ENCODE measurements at regions not wholly inside any gene's neighbourhood (a gene's known extent, or its start where the extent isn't known, plus 50 kb on each side); places are given as distances from the start of the nearest gene placed in this dataset.

GRCh38 chr14:94935706-94936300, 165.9 kb upstream of the GSC start:
- Histone ChIP-seq H3K36me3 (no peaks in the 10 kb centered on the region), H3K27me3 (peaks cover 0 to 8% of the 10 kb centered on the region in 2 donors), H3K4me1 (no peaks in the 10 kb centered on the region), H3K4me3 (no peak overlapping the region), H3K27ac (no peak overlapping the region), H3K9me3 (no peaks in the 10 kb centered on the region)
- ATAC-seq: no peak
- intact Hi-C loops (cut with DNase I): no loop called here
- TF ChIP-seq CTCF (IDR thresholded peaks at IDR 0.05): no peak
- peak in 1 of 4 donors; percentile 52 for DNase-seq

GRCh38 chr14:94934276-94934810, 164.4 kb upstream of the GSC start:
- Histone ChIP-seq H3K27me3 (peaks cover 0 to 8% of the 10 kb centered on the region in 2 donors), H3K4me1 (no peaks in the 10 kb centered on the region), H3K4me3 (no peak overlapping the region), H3K27ac (no peak overlapping the region), H3K36me3 (no peaks in the 10 kb centered on the region), H3K9me3 (no peaks in the 10 kb centered on the region)
- no peak for ATAC-seq
- no peak for TF ChIP-seq CTCF (IDR thresholded peaks at IDR 0.05)
- no peak for DNase-seq
- intact Hi-C loops (cut with DNase I): no loop called here

DNA sequence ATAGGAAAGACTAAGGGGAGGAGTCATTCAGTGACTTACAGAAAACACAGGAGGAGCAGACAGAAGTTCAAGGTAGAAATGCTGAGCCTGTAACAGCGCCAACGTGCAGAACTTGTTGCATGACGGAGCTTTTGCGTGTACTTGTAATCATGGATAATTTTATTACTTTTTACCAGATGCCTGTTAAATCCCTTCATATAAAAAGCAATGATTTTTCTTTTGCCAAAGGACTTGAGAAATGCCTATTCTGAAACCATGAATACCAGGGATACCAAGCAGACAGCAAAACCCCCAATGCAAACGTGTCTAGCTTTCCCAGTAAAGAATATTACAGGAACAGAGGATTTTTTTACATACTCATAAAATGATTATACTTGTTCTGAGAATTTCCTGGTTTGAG, 163.6 kb upstream of the GSC start:
- H3K27me3 ChIP-seq: peaks cover 0 to 8% of the 10 kb centered on the region in 2 donors
- DNase-seq (no peak), ATAC-seq (no peak)
- no peaks in the 10 kb centered on the region for H3K36me3 ChIP-seq
- no peaks in the 10 kb centered on the region for H3K4me1 ChIP-seq
- no peaks in the 10 kb centered on the region for H3K9me3 ChIP-seq
- H3K27ac ChIP-seq: no peak overlapping the region
- no peak for TF ChIP-seq CTCF (IDR thresholded peaks at IDR 0.05)
- no peak overlapping the region for H3K4me3 ChIP-seq
- intact Hi-C loops (cut with DNase I): no loop called here

- no peak overlapping the region for H3K27ac ChIP-seq
- DNase-seq (no peak), ATAC-seq (no peak)
- H3K4me1 ChIP-seq: no peaks in the 10 kb centered on the region
- no peak overlapping the region for H3K4me3 ChIP-seq
- no peak for TF ChIP-seq CTCF (IDR thresholded peaks at IDR 0.05)
- no peaks in the 10 kb centered on the region for H3K9me3 ChIP-seq
- peaks cover 0 to 8% of the 10 kb centered on the region in 2 donors for H3K27me3 ChIP-seq
- intact Hi-C loops (cut with DNase I): no loop called here
- no peaks in the 10 kb centered on the region for H3K36me3 ChIP-seq
These were observed 162.7 kb upstream of the GSC start for GRCh38 chr14:94932589-94932988.

GRCh38 chr14:94930690-94931089, 160.8 kb upstream of the GSC start:
- no peak for TF ChIP-seq CTCF (IDR thresholded peaks at IDR 0.05)
- H3K4me3 ChIP-seq: no peak overlapping the region
- DNase-seq (no peak), ATAC-seq (no peak)
- intact Hi-C loops (cut with DNase I): no loop called here
- H3K36me3 ChIP-seq: no peaks in the 10 kb centered on the region
- H3K27ac ChIP-seq: no peak overlapping the region
- H3K4me1 ChIP-seq: no peaks in the 10 kb centered on the region
- H3K27me3 ChIP-seq: no peaks in the 10 kb centered on the region
- H3K9me3 ChIP-seq: no peaks in the 10 kb centered on the region

All from left lung (tissue), 4 donors.